22Rv1 (cell line): ENCODE measurements at regions not wholly inside any gene's neighbourhood (a gene's known extent, or its start where the extent isn't known, plus 50 kb on each side); places are given as distances from the start of the nearest gene placed in this dataset.
"Not testable (repeated sequence)": the region's sequence is repeated elsewhere in the genome, so short reads cannot be mapped to it uniquely, and the experiment has no call there.

ENCODE experiments used
- CTCF ChIP-seq: fragments of 450-650 bp; IDR thresholded peaks from 2 replicates; pipeline ENCODE4 v1.5.1; 2017; ENCODE audit warnings: mild to moderate bottlenecking
- ZFX ChIP-seq: fragments of 450-650 bp; IDR thresholded peaks from 2 replicates; pipeline ENCODE4 v1.6.1; 2017; ENCODE audit warnings: antibody characterized with exemption, borderline replicate concordance

DNA sequence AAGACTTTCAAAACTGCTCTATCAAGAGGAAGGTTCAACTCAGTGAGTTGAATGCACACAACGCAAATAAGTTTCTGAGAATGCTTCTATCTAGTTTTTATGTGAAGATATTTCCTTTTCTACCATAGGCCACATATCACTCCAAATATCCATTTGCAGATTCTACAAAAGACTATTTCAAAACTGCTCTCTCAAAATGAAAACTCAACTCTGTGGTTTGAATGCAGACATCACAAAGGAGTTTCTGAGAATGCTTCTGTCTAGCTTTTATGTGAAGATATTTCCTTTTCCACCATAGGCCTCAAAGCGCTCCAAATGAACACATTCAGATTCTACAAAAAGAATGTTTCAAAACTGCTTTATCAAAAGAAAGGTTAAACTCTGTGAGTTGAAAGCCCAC is 1093.1 kb upstream of the DEFB115 start:
- TF ChIP-seq CTCF, ZFX: not testable (repeated sequence)
